ENCODE measurements at regions not wholly inside any gene's neighbourhood (a gene's known extent, or its start where the extent isn't known, plus 50 kb on each side); places are given as distances from the start of the nearest gene placed in this dataset.
"Not testable (repeated sequence)": the region's sequence is repeated elsewhere in the genome, so short reads cannot be mapped to it uniquely, and the experiment has no call there.

DNA sequence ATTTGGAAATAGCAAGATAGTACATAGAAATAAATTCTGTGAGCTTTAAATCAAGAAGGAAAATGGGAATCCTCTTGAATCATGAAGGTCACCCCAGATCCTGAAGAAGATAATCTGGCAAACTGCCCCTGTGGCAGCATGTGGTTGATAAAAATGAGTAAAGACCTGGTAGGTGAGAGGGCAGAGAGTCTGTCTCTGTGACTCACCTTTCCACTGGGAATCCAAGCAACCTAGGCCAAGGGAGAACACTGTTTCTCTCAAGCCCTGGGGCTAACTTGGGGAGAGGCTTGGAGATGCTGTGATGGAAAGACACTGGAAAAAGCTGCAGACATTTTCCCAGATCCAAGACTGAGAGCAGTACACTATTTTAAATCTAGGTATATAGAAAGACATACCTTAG is 185.8 kb upstream of the CNTNAP5 start:
- TF ChIP-seq, protein P1, sequence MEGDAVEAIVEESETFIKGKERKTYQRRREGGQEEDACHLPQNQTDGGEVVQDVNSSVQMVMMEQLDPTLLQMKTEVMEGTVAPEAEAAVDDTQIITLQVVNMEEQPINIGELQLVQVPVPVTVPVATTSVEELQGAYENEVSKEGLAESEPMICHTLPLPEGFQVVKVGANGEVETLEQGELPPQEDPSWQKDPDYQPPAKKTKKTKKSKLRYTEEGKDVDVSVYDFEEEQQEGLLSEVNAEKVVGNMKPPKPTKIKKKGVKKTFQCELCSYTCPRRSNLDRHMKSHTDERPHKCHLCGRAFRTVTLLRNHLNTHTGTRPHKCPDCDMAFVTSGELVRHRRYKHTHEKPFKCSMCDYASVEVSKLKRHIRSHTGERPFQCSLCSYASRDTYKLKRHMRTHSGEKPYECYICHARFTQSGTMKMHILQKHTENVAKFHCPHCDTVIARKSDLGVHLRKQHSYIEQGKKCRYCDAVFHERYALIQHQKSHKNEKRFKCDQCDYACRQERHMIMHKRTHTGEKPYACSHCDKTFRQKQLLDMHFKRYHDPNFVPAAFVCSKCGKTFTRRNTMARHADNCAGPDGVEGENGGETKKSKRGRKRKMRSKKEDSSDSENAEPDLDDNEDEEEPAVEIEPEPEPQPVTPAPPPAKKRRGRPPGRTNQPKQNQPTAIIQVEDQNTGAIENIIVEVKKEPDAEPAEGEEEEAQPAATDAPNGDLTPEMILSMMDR (IDR thresholded peaks at IDR 0.05; ENCODE audit: borderline replicate concordance), result no peak
- Histone ChIP-seq H3K4me1 (no peaks in the 10 kb centered on the region), H3K36me3 (no peaks in the 10 kb centered on the region), H3K9me3 (replicated peaks) (peaks cover 58% of the 10 kb centered on the region), H3K27ac (replicated peaks) (no peak overlapping the region), H3K4me3 (no peak overlapping the region), H3K27me3 (ENCODE audit: low read depth) (no peaks in the 10 kb centered on the region)
- intact Hi-C loops (cut with micrococcal nuclease), result no loop called here
- no peak for DNase-seq

DNA sequence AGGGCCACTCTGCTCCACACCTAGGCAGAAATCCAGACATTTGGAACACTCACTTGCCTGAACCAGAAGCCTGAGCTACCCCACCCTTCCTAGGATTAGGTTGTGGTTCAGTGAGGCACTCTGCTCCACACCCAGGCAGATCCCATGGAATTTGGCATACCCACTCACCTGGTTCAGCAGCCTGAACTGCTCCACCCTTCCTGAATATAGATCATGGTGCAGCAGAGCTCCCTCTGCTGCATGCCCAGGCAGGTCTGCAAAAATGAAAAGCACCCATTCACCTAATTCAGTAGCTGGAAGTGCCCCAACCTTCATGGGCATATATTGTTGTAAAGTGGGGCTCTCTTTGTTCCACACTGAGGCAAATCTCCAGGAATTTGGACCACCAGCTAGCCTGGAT is 185.1 kb upstream of the CNTNAP5 start:
- H3K27ac ChIP-seq (replicated peaks), result no peak overlapping the region
- no peak for DNase-seq
- H3K9me3 ChIP-seq (replicated peaks), result peaks cover 64% of the 10 kb centered on the region
- H3K4me1 ChIP-seq, result no peaks in the 10 kb centered on the region
- no peaks in the 10 kb centered on the region for H3K27me3 ChIP-seq (ENCODE audit: low read depth)
- intact Hi-C loops (cut with micrococcal nuclease), result no loop called here
- no peaks in the 10 kb centered on the region for H3K36me3 ChIP-seq
- TF ChIP-seq, protein P1 (IDR thresholded peaks at IDR 0.05; ENCODE audit: borderline replicate concordance), result no peak
- no peak overlapping the region for H3K4me3 ChIP-seq

DNA sequence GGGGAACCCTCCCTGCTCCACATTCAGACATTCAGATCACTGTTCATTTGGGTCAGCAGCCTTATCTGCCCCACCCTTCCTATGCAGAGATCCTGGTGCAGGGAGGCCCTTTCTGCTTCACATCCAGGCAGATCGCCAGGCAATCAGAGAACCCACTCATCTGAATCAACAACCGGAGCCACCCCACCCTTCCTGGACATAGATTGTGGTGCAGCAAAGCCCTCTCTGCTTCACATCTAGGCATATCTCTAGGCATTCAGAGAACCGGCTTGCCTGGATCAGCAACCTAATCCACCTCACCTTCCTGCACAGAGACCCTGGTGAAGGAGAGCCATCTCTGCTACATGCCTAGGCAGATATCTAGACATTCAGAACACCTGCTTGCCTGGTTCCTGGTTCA is 184.5 kb upstream of the CNTNAP5 start:
- intact Hi-C loops (cut with micrococcal nuclease), result no loop called here
- Histone ChIP-seq H3K36me3 (no peaks in the 10 kb centered on the region), H3K4me3 (no peak overlapping the region), H3K4me1 (no peaks in the 10 kb centered on the region), H3K9me3 (replicated peaks) (peaks cover 66% of the 10 kb centered on the region), H3K27ac (replicated peaks) (no peak overlapping the region), H3K27me3 (ENCODE audit: low read depth) (no peaks in the 10 kb centered on the region)
- DNase-seq, result no peak
- TF ChIP-seq, protein P1 (IDR thresholded peaks at IDR 0.05; ENCODE audit: borderline replicate concordance), result no peak

DNA sequence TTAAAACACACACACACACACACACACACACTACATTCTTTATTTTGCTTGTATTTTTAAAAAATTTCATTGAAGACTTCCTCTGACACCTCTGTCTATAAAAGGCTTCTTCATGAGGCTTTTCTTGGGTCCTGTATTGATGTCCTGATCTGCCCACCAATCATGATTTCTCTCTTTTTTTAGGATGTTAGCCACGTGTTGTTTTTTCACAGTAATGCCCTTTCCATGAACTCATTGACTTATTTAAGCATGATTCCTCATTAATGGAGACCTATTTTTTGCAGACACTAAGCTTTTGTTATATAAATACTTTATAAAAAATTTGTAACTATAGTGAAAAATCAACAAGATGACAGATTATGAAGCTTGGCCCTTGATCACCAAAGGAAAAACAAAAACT is 173.8 kb upstream of the CNTNAP5 start:
- H3K27ac ChIP-seq (replicated peaks), result no peak overlapping the region
- DNase-seq, result no peak
- no peaks in the 10 kb centered on the region for H3K36me3 ChIP-seq
- no peaks in the 10 kb centered on the region for H3K4me1 ChIP-seq
- H3K9me3 ChIP-seq (replicated peaks), result peaks cover 47% of the 10 kb centered on the region
- H3K4me3 ChIP-seq, result no peak overlapping the region
- intact Hi-C loops (cut with micrococcal nuclease), result no loop called here
- no peaks in the 10 kb centered on the region for H3K27me3 ChIP-seq (ENCODE audit: low read depth)
- TF ChIP-seq, protein P1 (IDR thresholded peaks at IDR 0.05; ENCODE audit: borderline replicate concordance), result no peak

DNA sequence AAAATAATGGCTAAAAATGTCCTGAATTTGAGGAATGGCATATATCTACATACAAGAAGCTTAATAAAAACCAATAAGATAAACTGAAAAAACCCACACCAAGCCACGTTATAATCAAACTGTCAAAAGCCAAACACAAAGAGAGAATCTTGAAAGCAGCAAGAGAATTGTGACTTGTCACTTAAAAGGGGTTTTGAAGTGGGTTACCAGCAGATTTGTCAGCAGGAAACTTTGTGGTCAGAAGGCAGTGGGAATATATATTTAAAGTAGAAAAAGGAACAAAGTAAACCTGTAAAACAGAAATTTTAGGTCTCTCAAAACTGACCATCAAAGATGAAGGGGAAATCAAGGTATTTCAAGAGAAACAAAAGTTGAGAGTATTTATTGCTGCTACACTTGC is 171.9 kb upstream of the CNTNAP5 start:
- Histone ChIP-seq H3K9me3 (replicated peaks) (peaks cover 48% of the 10 kb centered on the region), H3K36me3 (no peaks in the 10 kb centered on the region), H3K27me3 (ENCODE audit: low read depth) (no peaks in the 10 kb centered on the region), H3K4me1 (no peaks in the 10 kb centered on the region), H3K27ac (replicated peaks) (no peak overlapping the region), H3K4me3 (no peak overlapping the region)
- intact Hi-C loops (cut with micrococcal nuclease), result no loop called here
- DNase-seq, result no peak
- TF ChIP-seq, protein P1 (IDR thresholded peaks at IDR 0.05; ENCODE audit: borderline replicate concordance), result no peak

DNA sequence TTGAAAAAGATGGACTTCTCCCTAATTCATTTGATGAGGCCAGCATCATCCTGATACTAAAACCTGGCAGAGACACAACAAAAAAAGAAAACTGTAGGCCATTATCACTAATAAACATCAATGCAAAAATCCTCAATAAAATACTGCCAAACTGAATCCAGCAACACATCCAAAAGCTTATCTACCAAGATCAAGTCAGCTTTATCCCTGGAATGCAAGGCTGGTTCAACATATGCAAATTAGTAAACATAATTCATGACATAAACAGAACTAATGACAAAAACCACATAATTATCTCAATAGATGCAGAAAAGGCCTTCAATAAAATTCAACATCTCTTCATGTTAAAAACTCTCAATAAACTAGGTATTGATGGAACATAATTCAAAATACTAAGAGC is 166.1 kb upstream of the CNTNAP5 start:
- intact Hi-C loops (cut with micrococcal nuclease); DNase-seq; H3K4me1 ChIP-seq; H3K27me3 ChIP-seq (ENCODE audit: low read depth); H3K4me3 ChIP-seq; H3K27ac ChIP-seq (replicated peaks); H3K36me3 ChIP-seq: not testable (repeated sequence)
- H3K9me3 ChIP-seq (replicated peaks), result peaks cover 63% of the 10 kb centered on the region
